HG03039 (cell line): ENCODE measurements at regions not wholly inside any gene's neighbourhood (a gene's known extent, or its start where the extent isn't known, plus 50 kb on each side); places are given as distances from the start of the nearest gene placed in this dataset.

Experiments used
- ATAC-seq: cut with Tn5 transposase; IDR thresholded peaks from one replicate; pipeline ENCODE4 v1.9.1; 2021; ENCODE audit warnings: mild to moderate bottlenecking, moderate library complexity; ENCODE audit not compliant: unreplicated experiment

GRCh38 chr15:69782809-69783208, 314.9 kb downstream of the TLE3 start:
- ATAC-seq = no peak

- ATAC-seq = no peak
Observed at GRCh38 chr15:69783211-69783610, 314.5 kb downstream of the TLE3 start.

- ATAC-seq = no peak
Observed at GRCh38 chr15:69784798-69785566, 312.7 kb downstream of the TLE3 start.

GRCh38 chr15:69786136-69786701, 311.5 kb downstream of the TLE3 start:
- no peak for ATAC-seq

GRCh38 chr15:69787791-69788190, 309.9 kb downstream of the TLE3 start:
- no peak for ATAC-seq

GRCh38 chr15:69789648-69790393, 307.9 kb downstream of the TLE3 start:
- ATAC-seq = no peak

GRCh38 chr15:69790632-69791031, 307.1 kb downstream of the TLE3 start:
- no peak for ATAC-seq

- no peak for ATAC-seq
Observed at GRCh38 chr15:69792823-69793222, 304.9 kb downstream of the TLE3 start.

GRCh38 chr15:69793431-69793780, 304.3 kb downstream of the TLE3 start:
- no peak for ATAC-seq

GRCh38 chr15:69793781-69794451, 303.8 kb downstream of the TLE3 start:
- no peak for ATAC-seq

- ATAC-seq = no peak
Observed at GRCh38 chr15:69794645-69795469, 302.9 kb downstream of the TLE3 start.

- no peak for ATAC-seq
Observed at GRCh38 chr15:69795601-69796000, 302.1 kb downstream of the TLE3 start.

- no peak for ATAC-seq
Observed at GRCh38 chr15:69797051-69797595, 300.6 kb downstream of the TLE3 start.

- no peak for ATAC-seq
Observed at GRCh38 chr15:69797615-69798014, 300.1 kb downstream of the TLE3 start.

GRCh38 chr15:69798481-69799250, 299.1 kb downstream of the TLE3 start:
- ATAC-seq = no peak

GRCh38 chr15:69801144-69801543, 296.6 kb downstream of the TLE3 start:
- ATAC-seq = no peak

- no peak for ATAC-seq
Observed at GRCh38 chr15:69802432-69802831, 295.3 kb downstream of the TLE3 start.

- ATAC-seq = no peak
Observed at GRCh38 chr15:69804786-69805185, 292.9 kb downstream of the TLE3 start.

- ATAC-seq = no peak
Observed at GRCh38 chr15:69805248-69805953, 292.3 kb downstream of the TLE3 start.
